ENCODE measurements at regions not wholly inside any gene's neighbourhood (a gene's known extent, or its start where the extent isn't known, plus 50 kb on each side); places are given as distances from the start of the nearest gene placed in this dataset.

DNA sequence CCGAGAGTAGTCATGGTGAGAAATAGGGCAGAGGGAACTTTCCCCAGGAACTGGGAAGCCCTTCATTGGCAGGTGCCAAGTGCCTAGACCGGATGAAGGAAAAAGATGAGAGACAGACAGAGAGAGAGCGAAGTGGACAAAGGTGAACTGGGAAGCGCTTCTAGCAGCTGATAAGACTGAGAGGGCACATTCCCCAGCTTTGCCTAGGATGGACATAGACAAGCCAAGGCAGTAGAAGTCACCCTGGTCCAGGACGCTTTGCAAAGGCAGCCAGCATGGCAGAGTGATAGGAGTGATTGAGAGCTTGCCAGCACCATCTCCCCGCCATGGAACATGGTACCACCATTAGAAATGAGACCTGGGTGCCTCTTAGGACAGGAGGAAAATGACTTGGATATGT, 372.8 kb upstream of the MGMT start:
- TF ChIP-seq, protein P1, sequence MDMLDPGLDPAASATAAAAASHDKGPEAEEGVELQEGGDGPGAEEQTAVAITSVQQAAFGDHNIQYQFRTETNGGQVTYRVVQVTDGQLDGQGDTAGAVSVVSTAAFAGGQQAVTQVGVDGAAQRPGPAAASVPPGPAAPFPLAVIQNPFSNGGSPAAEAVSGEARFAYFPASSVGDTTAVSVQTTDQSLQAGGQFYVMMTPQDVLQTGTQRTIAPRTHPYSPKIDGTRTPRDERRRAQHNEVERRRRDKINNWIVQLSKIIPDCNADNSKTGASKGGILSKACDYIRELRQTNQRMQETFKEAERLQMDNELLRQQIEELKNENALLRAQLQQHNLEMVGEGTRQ (IDR thresholded peaks at IDR 0.05; ENCODE audit: low read depth, low read length), result no peak
- TF ChIP-seq, protein P1 (CRISPR knock-in tag; IDR thresholded peaks at IDR 0.05; ENCODE audit: borderline replicate concordance), result no peak
- TF ChIP-seq FOXO1 (CRISPR knock-in tag; IDR thresholded peaks at IDR 0.05), result no peak
- TF ChIP-seq SRF (IDR thresholded peaks at IDR 0.05; ENCODE audit: low read depth, low read length), result no peak
- TF ChIP-seq MTA1 (CRISPR knock-in tag; IDR thresholded peaks at IDR 0.05; ENCODE audit: borderline replicate concordance), result no peak
- TF ChIP-seq EP300 (IDR thresholded peaks at IDR 0.05; ENCODE audit: low read depth in 2 of 2, low read length in 2 of 2), result no peak
- TF ChIP-seq EP300 (CRISPR knock-in tag; IDR thresholded peaks at IDR 0.05; ENCODE audit: borderline replicate concordance), result no peak
- TF ChIP-seq NBN (conservative IDR thresholded peaks at IDR 0.05), result no peak

All from HepG2 (cell line).